WTC11 (cell line): ENCODE measurements at regions not wholly inside any gene's neighbourhood (a gene's known extent, or its start where the extent isn't known, plus 50 kb on each side); places are given as distances from the start of the nearest gene placed in this dataset.

Experiments used
- ATAC-seq: fragments of 200-7000 bp; cut with Tn5 transposase; 2 replicates; pipeline ENCODE4 v1.10.0; 2021; ENCODE audit warnings: mild to moderate bottlenecking, moderate library complexity
- CTCF ChIA-PET: fragments of 300-600 bp; sonication (Branson Sonifier 250); formaldehyde crosslinking; loops from one replicate; lab custom pipeline; 2021; ENCODE audit warnings: antibody characterized with exemption; lab: Charles Lee
- POLR2A ChIA-PET: fragments of 350-600 bp; sonication (Branson Sonifier 250); formaldehyde crosslinking; loops from one replicate; lab custom pipeline; 2021; ENCODE audit warnings: antibody characterized with exemption; lab: Charles Lee
- DNase-seq: peaks from one replicate; pipeline ENCODE4 v3.0.0; 2021; ENCODE audit warnings: low spot score
- H3K27ac Mint-ChIP-seq: 2 replicates; pipeline ENCODE4 v1.8.0; 2021; ENCODE audit warnings: mixed read lengths
- H3K27me3 Mint-ChIP-seq: 2 replicates; pipeline ENCODE4 v1.8.0; 2021; ENCODE audit warnings: low read depth, mild to moderate bottlenecking, moderate library complexity, mixed read lengths
- H3K36me3 Mint-ChIP-seq: 2 replicates; pipeline ENCODE4 v1.8.0; 2021; ENCODE audit warnings: mixed read lengths
- H3K4me1 Mint-ChIP-seq: 2 replicates; pipeline ENCODE4 v1.8.0; 2022; ENCODE audit warnings: mixed read lengths
- H3K4me3 Mint-ChIP-seq: 2 replicates; pipeline ENCODE4 v1.8.0; 2021; ENCODE audit warnings: mild to moderate bottlenecking, moderate library complexity, mixed read lengths
- H3K9me3 Mint-ChIP-seq: 2 replicates; pipeline ENCODE4 v1.8.0; 2021; ENCODE audit warnings: mixed read lengths
- AR ChIP-seq: fragments of 250-450 bp; sonication (Bioruptor Pico); IDR thresholded peaks from 2 replicates; pipeline ENCODE4 v1.9.0; 2021; ENCODE audit warnings: mild to moderate bottlenecking
- ATF1 ChIP-seq: sonication (generic); formaldehyde crosslinking; IDR thresholded peaks from 2 replicates; pipeline ENCODE4 v1.8.1; 2023; ENCODE audit warnings: mild to moderate bottlenecking, moderate library complexity, missing genetic modification reagents
- CREB1 ChIP-seq: sonication (generic); formaldehyde crosslinking; IDR thresholded peaks from 2 replicates; pipeline ENCODE4 v1.8.0; 2023; ENCODE audit warnings: mild to moderate bottlenecking, missing genetic modification reagents
- FOXK1 ChIP-seq: sonication (generic); formaldehyde crosslinking; IDR thresholded peaks from 2 replicates; pipeline ENCODE4 v1.8.0; 2022; ENCODE audit warnings: mild to moderate bottlenecking, moderate library complexity, missing genetic modification reagents
- FOXP1 ChIP-seq: sonication (generic); formaldehyde crosslinking; IDR thresholded peaks from 2 replicates; pipeline ENCODE4 v1.8.0; 2022; ENCODE audit warnings: missing genetic modification reagents, mild to moderate bottlenecking, moderate library complexity, borderline replicate concordance
- FOXP4 ChIP-seq: sonication (generic); formaldehyde crosslinking; IDR thresholded peaks from 2 replicates; pipeline ENCODE4 v1.8.0; 2022; ENCODE audit warnings: mild to moderate bottlenecking, missing genetic modification reagents
- HMGA2 ChIP-seq: fragments of 250-450 bp; sonication (Bioruptor Pico); IDR thresholded peaks from 2 replicates; pipeline ENCODE4 v1.4.0; 2021; ENCODE audit warnings: mild to moderate bottlenecking, moderate library complexity
- HMGXB4 ChIP-seq: sonication (generic); formaldehyde crosslinking; IDR thresholded peaks from 2 replicates; pipeline ENCODE4 v1.8.1; 2023; ENCODE audit warnings: mild to moderate bottlenecking, moderate library complexity, missing genetic modification reagents
- IRF2 ChIP-seq: sonication (generic); formaldehyde crosslinking; IDR thresholded peaks from 2 replicates; pipeline ENCODE4 v1.8.0; 2022; ENCODE audit warnings: low read depth, missing genetic modification reagents, borderline replicate concordance
- NFATC4 ChIP-seq: fragments of 250-450 bp; sonication (Bioruptor Pico); IDR thresholded peaks from 2 replicates; pipeline ENCODE4 v1.9.0; 2021; ENCODE audit warnings: mild to moderate bottlenecking
- PRRX2 ChIP-seq: fragments of 250-450 bp; sonication (Bioruptor Pico); IDR thresholded peaks from 2 replicates; pipeline ENCODE4 v1.8.0; 2021; ENCODE audit warnings: mild to moderate bottlenecking
- RELA ChIP-seq: sonication (generic); formaldehyde crosslinking; IDR thresholded peaks from 2 replicates; pipeline ENCODE4 v1.8.1; 2022; ENCODE audit warnings: missing genetic modification reagents, mild to moderate bottlenecking, borderline replicate concordance
- USF2 ChIP-seq: sonication (generic); formaldehyde crosslinking; IDR thresholded peaks from 2 replicates; pipeline ENCODE4 v1.8.1; 2023; ENCODE audit warnings: mild to moderate bottlenecking, missing genetic modification reagents, moderate library complexity
- ZNF232 ChIP-seq: sonication (generic); formaldehyde crosslinking; IDR thresholded peaks from 2 replicates; pipeline ENCODE4 v1.8.0; 2022; ENCODE audit warnings: mild to moderate bottlenecking, missing genetic modification reagents
- ZNF263 ChIP-seq: sonication (generic); formaldehyde crosslinking; IDR thresholded peaks from 2 replicates; pipeline ENCODE4 v1.8.1; 2022; ENCODE audit warnings: low read depth, mild to moderate bottlenecking, moderate library complexity, missing genetic modification reagents
- ZNF416 ChIP-seq: fragments of 250-450 bp; sonication (Bioruptor Pico); IDR thresholded peaks from 2 replicates; pipeline ENCODE4 v1.9.0; 2021; ENCODE audit warnings: mild to moderate bottlenecking, inconsistent platforms
- ZNF671 ChIP-seq: fragments of 250-450 bp; sonication (Bioruptor Pico); IDR thresholded peaks from 2 replicates; pipeline ENCODE4 v1.8.0; 2021; ENCODE audit warnings: mild to moderate bottlenecking
- ZSCAN18 ChIP-seq: fragments of 250-450 bp; sonication (Bioruptor Pico); IDR thresholded peaks from 2 replicates; pipeline ENCODE4 v2.1.2; 2022; ENCODE audit warnings: mild to moderate bottlenecking, moderate library complexity
- TF ChIP-seq, protein P1 (sequence below): sonication (generic); formaldehyde crosslinking; IDR thresholded peaks from 2 replicates; pipeline ENCODE4 v1.8.1; 2023; ENCODE audit warnings: mild to moderate bottlenecking, missing genetic modification reagents
- TF ChIP-seq, protein P2 (sequence below): sonication (generic); formaldehyde crosslinking; IDR thresholded peaks from 2 replicates; pipeline ENCODE4 v1.8.1; 2023; ENCODE audit warnings: mild to moderate bottlenecking, missing genetic modification reagents, moderate library complexity
- TF ChIP-seq, protein P3 (sequence below): sonication (generic); formaldehyde crosslinking; IDR thresholded peaks from 2 replicates; pipeline ENCODE4 v1.8.1; 2022; ENCODE audit warnings: low read depth, mild to moderate bottlenecking, moderate library complexity, missing genetic modification reagents, borderline replicate concordance

- Mint-ChIP-seq H3K4me3 (no peak overlapping the region), H3K4me1 (peaks cover 12% of the 10 kb centered on the region), H3K36me3 (no peaks in the 10 kb centered on the region), H3K9me3 (peaks cover 4% of the 10 kb centered on the region; the same call in 1 of the 2 replicates), H3K27me3 (no peaks in the 10 kb centered on the region), H3K27ac (no peak overlapping the region)
- CTCF ChIA-PET: no interaction called here
- ATAC-seq: no peak
- POLR2A ChIA-PET: no interaction called here
- TF ChIP-seq IRF2: no peak
- TF ChIP-seq, protein P1, sequence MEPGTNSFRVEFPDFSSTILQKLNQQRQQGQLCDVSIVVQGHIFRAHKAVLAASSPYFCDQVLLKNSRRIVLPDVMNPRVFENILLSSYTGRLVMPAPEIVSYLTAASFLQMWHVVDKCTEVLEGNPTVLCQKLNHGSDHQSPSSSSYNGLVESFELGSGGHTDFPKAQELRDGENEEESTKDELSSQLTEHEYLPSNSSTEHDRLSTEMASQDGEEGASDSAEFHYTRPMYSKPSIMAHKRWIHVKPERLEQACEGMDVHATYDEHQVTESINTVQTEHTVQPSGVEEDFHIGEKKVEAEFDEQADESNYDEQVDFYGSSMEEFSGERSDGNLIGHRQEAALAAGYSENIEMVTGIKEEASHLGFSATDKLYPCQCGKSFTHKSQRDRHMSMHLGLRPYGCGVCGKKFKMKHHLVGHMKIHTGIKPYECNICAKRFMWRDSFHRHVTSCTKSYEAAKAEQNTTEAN (CRISPR knock-in tag): no peak
- TF ChIP-seq, protein P2, sequence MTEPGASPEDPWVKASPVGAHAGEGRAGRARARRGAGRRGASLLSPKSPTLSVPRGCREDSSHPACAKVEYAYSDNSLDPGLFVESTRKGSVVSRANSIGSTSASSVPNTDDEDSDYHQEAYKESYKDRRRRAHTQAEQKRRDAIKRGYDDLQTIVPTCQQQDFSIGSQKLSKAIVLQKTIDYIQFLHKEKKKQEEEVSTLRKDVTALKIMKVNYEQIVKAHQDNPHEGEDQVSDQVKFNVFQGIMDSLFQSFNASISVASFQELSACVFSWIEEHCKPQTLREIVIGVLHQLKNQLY (CRISPR knock-in tag): no peak
- TF ChIP-seq FOXK1 (CRISPR knock-in tag): no peak
- TF ChIP-seq, protein P3, sequence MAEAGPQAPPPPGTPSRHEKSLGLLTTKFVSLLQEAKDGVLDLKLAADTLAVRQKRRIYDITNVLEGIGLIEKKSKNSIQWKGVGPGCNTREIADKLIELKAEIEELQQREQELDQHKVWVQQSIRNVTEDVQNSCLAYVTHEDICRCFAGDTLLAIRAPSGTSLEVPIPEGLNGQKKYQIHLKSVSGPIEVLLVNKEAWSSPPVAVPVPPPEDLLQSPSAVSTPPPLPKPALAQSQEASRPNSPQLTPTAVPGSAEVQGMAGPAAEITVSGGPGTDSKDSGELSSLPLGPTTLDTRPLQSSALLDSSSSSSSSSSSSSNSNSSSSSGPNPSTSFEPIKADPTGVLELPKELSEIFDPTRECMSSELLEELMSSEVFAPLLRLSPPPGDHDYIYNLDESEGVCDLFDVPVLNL: no peak
- TF ChIP-seq FOXP1 (CRISPR knock-in tag): no peak
- TF ChIP-seq ZNF263 (CRISPR knock-in tag): no peak
- TF ChIP-seq ZNF671: no peak
- no peak for TF ChIP-seq ATF1 (CRISPR knock-in tag)
- no peak for DNase-seq
Observed at GRCh38 chr2:142426064-142426463, 295.2 kb upstream of the LRP1B start.

GRCh38 chr2:142425551-142425950 is 294.7 kb upstream of the LRP1B start:
- Mint-ChIP-seq H3K36me3 (no peaks in the 10 kb centered on the region), H3K27me3 (no peaks in the 10 kb centered on the region), H3K4me1 (peaks cover 12% of the 10 kb centered on the region), H3K4me3 (no peak overlapping the region), H3K9me3 (peaks cover 4% of the 10 kb centered on the region; the same call in 1 of the 2 replicates), H3K27ac (no peak overlapping the region)
- ChIA-PET CTCF (no interaction called here), POLR2A (no interaction called here)
- TF ChIP-seq RELA (CRISPR knock-in tag): no peak
- no peak for TF ChIP-seq IRF2
- TF ChIP-seq FOXP4 (CRISPR knock-in tag): no peak
- TF ChIP-seq ZNF232 (CRISPR knock-in tag): no peak
- TF ChIP-seq ZNF416 (CRISPR knock-in tag): no peak
- TF ChIP-seq HMGA2 (CRISPR knock-in tag): no peak
- TF ChIP-seq ZNF671: no peak
- TF ChIP-seq PRRX2 (CRISPR knock-in tag): no peak
- TF ChIP-seq AR (CRISPR knock-in tag): no peak
- TF ChIP-seq, protein P2 (CRISPR knock-in tag): no peak
- TF ChIP-seq HMGXB4 (CRISPR knock-in tag): no peak
- TF ChIP-seq CREB1 (CRISPR knock-in tag): no peak
- TF ChIP-seq NFATC4: no peak
- TF ChIP-seq USF2: no peak
- TF ChIP-seq ZSCAN18: no peak
- DNase-seq: no peak
- no peak for ATAC-seq
